HL-60 (cell line): ENCODE measurements at regions not wholly inside any gene's neighbourhood (a gene's known extent, or its start where the extent isn't known, plus 50 kb on each side); places are given as distances from the start of the nearest gene placed in this dataset.

Experiments
- CTCF ChIP-seq: IDR thresholded peaks from one replicate; pipeline ENCODE4 v1.5.1; 2011; ENCODE audit warnings: low read length, control low read depth, inconsistent platforms; ENCODE audit not compliant: insufficient read depth
- POLR2AphosphoS5 ChIP-seq: IDR thresholded peaks from 2 replicates; pipeline ENCODE4 v1.6.1; 2012; ENCODE audit warnings: low read depth

- TF ChIP-seq CTCF, result no peak
- TF ChIP-seq POLR2AphosphoS5, result no peak
Measured at GRCh38 chr10:128879030-128879429, 588.0 kb upstream of the MGMT start.
